HG03196 (cell line): ENCODE measurements at regions not wholly inside any gene's neighbourhood (a gene's known extent, or its start where the extent isn't known, plus 50 kb on each side); places are given as distances from the start of the nearest gene placed in this dataset.

Experiments used
- ATAC-seq: cut with Tn5 transposase; IDR thresholded peaks from one replicate; pipeline ENCODE4 v1.9.1; 2021; ENCODE audit not compliant: unreplicated experiment

- ATAC-seq, result no peak
Observed at GRCh38 chr5:167699432-167699831, 592.0 kb upstream of the WWC1 start.

- no peak for ATAC-seq
Observed at GRCh38 chr5:167701051-167701450, 590.4 kb upstream of the WWC1 start.

GRCh38 chr5:167702014-167702413 is 589.4 kb upstream of the WWC1 start:
- no peak for ATAC-seq

GRCh38 chr5:167708449-167708848 is 583.0 kb upstream of the WWC1 start:
- ATAC-seq, result no peak

GRCh38 chr5:167709625-167710024 is 581.8 kb upstream of the WWC1 start:
- ATAC-seq, result no peak

- ATAC-seq, result no peak
Observed at GRCh38 chr5:167710444-167711073, 580.9 kb upstream of the WWC1 start.

- no peak for ATAC-seq
Observed at GRCh38 chr5:167712986-167713585, 578.4 kb upstream of the WWC1 start.

- ATAC-seq, result no peak
Observed at GRCh38 chr5:167713896-167714295, 577.5 kb upstream of the WWC1 start.

GRCh38 chr5:167716126-167716775 is 575.2 kb upstream of the WWC1 start:
- ATAC-seq, result no peak

GRCh38 chr5:167720259-167720658 is 571.2 kb upstream of the WWC1 start:
- no peak for ATAC-seq

GRCh38 chr5:167720676-167721260 is 570.7 kb upstream of the WWC1 start:
- no peak for ATAC-seq

GRCh38 chr5:167721926-167722440 is 569.5 kb upstream of the WWC1 start:
- ATAC-seq, result no peak

GRCh38 chr5:167723254-167723871 is 568.1 kb upstream of the WWC1 start:
- ATAC-seq, result peak; percentile 98

GRCh38 chr5:167725264-167725663 is 566.2 kb upstream of the WWC1 start:
- no peak for ATAC-seq

- no peak for ATAC-seq
Observed at GRCh38 chr5:167725741-167726140, 565.7 kb upstream of the WWC1 start.

- no peak for ATAC-seq
Observed at GRCh38 chr5:167726642-167727041, 564.8 kb upstream of the WWC1 start.

- no peak for ATAC-seq
Observed at GRCh38 chr5:167730121-167730520, 561.3 kb upstream of the WWC1 start.

GRCh38 chr5:167730656-167731055 is 560.8 kb upstream of the WWC1 start:
- no peak for ATAC-seq

GRCh38 chr5:167731951-167732350 is 559.5 kb upstream of the WWC1 start:
- ATAC-seq, result no peak

GRCh38 chr5:167732499-167732898 is 558.9 kb upstream of the WWC1 start:
- no peak for ATAC-seq

- ATAC-seq, result no peak
Observed at GRCh38 chr5:167736992-167737391, 554.5 kb upstream of the WWC1 start.
